ENCODE measurements at regions not wholly inside any gene's neighbourhood (a gene's known extent, or its start where the extent isn't known, plus 50 kb on each side); places are given as distances from the start of the nearest gene placed in this dataset.

DNA sequence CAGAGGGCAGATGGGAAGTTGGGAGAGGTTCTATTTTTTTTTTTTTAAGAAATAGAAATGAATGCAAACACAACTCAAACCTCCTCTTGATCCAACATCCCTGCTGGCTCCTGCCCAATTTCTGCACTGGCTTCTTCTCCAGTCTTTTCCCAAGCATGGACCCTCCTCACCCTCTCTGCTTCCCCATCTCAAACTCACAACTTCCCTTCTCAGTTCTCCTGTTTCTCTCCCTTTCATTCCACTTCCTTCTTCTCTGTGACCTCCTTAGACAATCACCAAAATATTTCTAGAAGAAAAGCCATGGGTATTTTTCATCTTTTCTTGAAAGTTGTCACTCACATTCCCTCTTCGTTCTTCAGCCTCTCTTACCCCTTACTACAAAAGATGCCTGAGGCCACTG, 85.2 kb upstream of the VPREB1 start:
- H3K36me3 ChIP-seq = no peaks in the 10 kb centered on the region
- H3K4me1 ChIP-seq = no peaks in the 10 kb centered on the region
- H3K4me3 ChIP-seq = no peak overlapping the region
- H3K27ac ChIP-seq = no peak overlapping the region
- peaks cover 0 to 15% of the 10 kb centered on the region in 2 donors for H3K27me3 ChIP-seq
- DNase-seq = no peak
- TF ChIP-seq, protein P1, sequence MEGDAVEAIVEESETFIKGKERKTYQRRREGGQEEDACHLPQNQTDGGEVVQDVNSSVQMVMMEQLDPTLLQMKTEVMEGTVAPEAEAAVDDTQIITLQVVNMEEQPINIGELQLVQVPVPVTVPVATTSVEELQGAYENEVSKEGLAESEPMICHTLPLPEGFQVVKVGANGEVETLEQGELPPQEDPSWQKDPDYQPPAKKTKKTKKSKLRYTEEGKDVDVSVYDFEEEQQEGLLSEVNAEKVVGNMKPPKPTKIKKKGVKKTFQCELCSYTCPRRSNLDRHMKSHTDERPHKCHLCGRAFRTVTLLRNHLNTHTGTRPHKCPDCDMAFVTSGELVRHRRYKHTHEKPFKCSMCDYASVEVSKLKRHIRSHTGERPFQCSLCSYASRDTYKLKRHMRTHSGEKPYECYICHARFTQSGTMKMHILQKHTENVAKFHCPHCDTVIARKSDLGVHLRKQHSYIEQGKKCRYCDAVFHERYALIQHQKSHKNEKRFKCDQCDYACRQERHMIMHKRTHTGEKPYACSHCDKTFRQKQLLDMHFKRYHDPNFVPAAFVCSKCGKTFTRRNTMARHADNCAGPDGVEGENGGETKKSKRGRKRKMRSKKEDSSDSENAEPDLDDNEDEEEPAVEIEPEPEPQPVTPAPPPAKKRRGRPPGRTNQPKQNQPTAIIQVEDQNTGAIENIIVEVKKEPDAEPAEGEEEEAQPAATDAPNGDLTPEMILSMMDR (IDR thresholded peaks at IDR 0.05) = no peak
- intact Hi-C loops (cut with DNase I; ENCODE audit: low total_unique reads) = no loop called here
- no peaks in the 10 kb centered on the region for H3K9me3 ChIP-seq

- Histone ChIP-seq H3K4me1 (no peaks in the 10 kb centered on the region), H3K27ac (no peak overlapping the region), H3K27me3 (peaks cover 0 to 14% of the 10 kb centered on the region in 2 donors), H3K4me3 (no peak overlapping the region), H3K36me3 (no peaks in the 10 kb centered on the region), H3K9me3 (no peaks in the 10 kb centered on the region)
- intact Hi-C loops (cut with DNase I; ENCODE audit: low total_unique reads) = no loop called here
- no peak for DNase-seq
- TF ChIP-seq, protein P1 (IDR thresholded peaks at IDR 0.05) = no peak
These were observed 85.6 kb upstream of the VPREB1 start for GRCh38 chr22:22158965-22159364.

- TF ChIP-seq, protein P1 (IDR thresholded peaks at IDR 0.05) = no peak
- no peaks in the 10 kb centered on the region for H3K4me1 ChIP-seq
- intact Hi-C loops (cut with DNase I; ENCODE audit: low total_unique reads) = no loop called here
- H3K27me3 ChIP-seq = peaks cover 0 to 13% of the 10 kb centered on the region in 2 donors
- no peak for DNase-seq
- H3K4me3 ChIP-seq = no peak overlapping the region
- no peaks in the 10 kb centered on the region for H3K36me3 ChIP-seq
- H3K27ac ChIP-seq = no peak overlapping the region
- no peaks in the 10 kb centered on the region for H3K9me3 ChIP-seq
These were observed 86.3 kb upstream of the VPREB1 start for GRCh38 chr22:22158207-22158816.

GRCh38 chr22:22157348-22157725, 87.2 kb upstream of the VPREB1 start:
- no peak for DNase-seq
- Histone ChIP-seq H3K27me3 (peaks cover 0 to 8% of the 10 kb centered on the region in 2 donors), H3K27ac (no peak overlapping the region), H3K4me1 (no peaks in the 10 kb centered on the region), H3K9me3 (no peaks in the 10 kb centered on the region), H3K4me3 (no peak overlapping the region), H3K36me3 (no peaks in the 10 kb centered on the region)
- TF ChIP-seq, protein P1 (IDR thresholded peaks at IDR 0.05) = no peak
- intact Hi-C loops (cut with DNase I; ENCODE audit: low total_unique reads) = no loop called here

- peak in 1 of 2 donors; percentile 38 for DNase-seq
- Histone ChIP-seq H3K27me3 (peaks cover 0 to 8% of the 10 kb centered on the region in 2 donors), H3K4me1 (no peaks in the 10 kb centered on the region), H3K36me3 (no peaks in the 10 kb centered on the region), H3K27ac (no peak overlapping the region), H3K9me3 (no peaks in the 10 kb centered on the region), H3K4me3 (no peak overlapping the region)
- TF ChIP-seq, protein P1 (IDR thresholded peaks at IDR 0.05) = peak; percentile 36 to 38
- intact Hi-C loops (cut with DNase I; ENCODE audit: low total_unique reads) = no loop called here
These were observed 87.8 kb upstream of the VPREB1 start for GRCh38 chr22:22156716-22157347.
